ENCODE measurements at regions not wholly inside any gene's neighbourhood (a gene's known extent, or its start where the extent isn't known, plus 50 kb on each side); places are given as distances from the start of the nearest gene placed in this dataset.
A peak's percentile ranks its signal among the peaks of the same experiment; 100 is the strongest.

- TF ChIP-seq CTCF (IDR thresholded peaks at IDR 0.05; ENCODE audit: low read length, missing control alignments) = no peak
- DNase-seq (ENCODE audit: low read depth) = peak; percentile 16
- H3K4me3 ChIP-seq (replicated peaks; ENCODE audit: low read depth, low read length) = no peak overlapping the region
Measured at GRCh38 chr14:71852181-71852580, 80.0 kb upstream of the RGS6 start.

- peak; percentile 84 for DNase-seq (ENCODE audit: low read depth)
- TF ChIP-seq CTCF (IDR thresholded peaks at IDR 0.05; ENCODE audit: low read length, missing control alignments) = peak; percentile 80
- H3K4me3 ChIP-seq (replicated peaks; ENCODE audit: low read depth, low read length) = no peak overlapping the region
Measured at GRCh38 chr14:71855399-71856036, 76.7 kb upstream of the RGS6 start.

GRCh38 chr14:71856199-71856919, 75.9 kb upstream of the RGS6 start:
- peak; percentile 6 for DNase-seq (ENCODE audit: low read depth)
- no peak overlapping the region for H3K4me3 ChIP-seq (replicated peaks; ENCODE audit: low read depth, low read length)
- no peak for TF ChIP-seq CTCF (IDR thresholded peaks at IDR 0.05; ENCODE audit: low read length, missing control alignments)

- H3K4me3 ChIP-seq (replicated peaks; ENCODE audit: low read depth, low read length) = no peak overlapping the region
- DNase-seq (ENCODE audit: low read depth) = no peak
- peak; percentile 12 for TF ChIP-seq CTCF (IDR thresholded peaks at IDR 0.05; ENCODE audit: low read length, missing control alignments)
Measured at GRCh38 chr14:71863049-71863448, 69.2 kb upstream of the RGS6 start.

- no peak for DNase-seq (ENCODE audit: low read depth)
- TF ChIP-seq CTCF (IDR thresholded peaks at IDR 0.05; ENCODE audit: low read length, missing control alignments) = no peak
- H3K4me3 ChIP-seq (replicated peaks; ENCODE audit: low read depth, low read length) = no peak overlapping the region
Measured at GRCh38 chr14:71863766-71864165, 68.5 kb upstream of the RGS6 start.

Measured in fibroblast of pulmonary artery (primary cell).